GM23338 (cell line): ENCODE measurements at regions not wholly inside any gene's neighbourhood (a gene's known extent, or its start where the extent isn't known, plus 50 kb on each side); places are given as distances from the start of the nearest gene placed in this dataset.

ENCODE experiments used
- ATAC-seq: fragments of 200-7000 bp; cut with Tn5 transposase; 3 replicates; pipeline ENCODE4 v1.9.1; 2020
- DNase-seq: peaks from one replicate; pipeline ENCODE4 v3.0.0-alpha.2; 2015; ENCODE audit warnings: low spot score
- H2AFZ ChIP-seq: fragments of 200-600 bp; sonication (generic); 2 replicates; pipeline ENCODE4 v1.8.0; 2016; ENCODE audit warnings: antibody characterized with exemption, mild to moderate bottlenecking, moderate library complexity
- H3F3A ChIP-seq: fragments of 200-600 bp; sonication (generic); replicated peaks from 2 replicates; pipeline ENCODE4 v1.8.0; 2017; ENCODE audit warnings: antibody characterized with exemption, mixed run types, low read depth
- H3K27ac ChIP-seq: fragments of 200-600 bp; sonication (generic); 2 replicates; pipeline ENCODE4 v1.6.1; 2016; ENCODE audit warnings: low read depth
- H3K27me3 ChIP-seq: fragments of 200-600 bp; sonication (generic); 2 replicates; pipeline ENCODE4 v1.8.0; 2016; ENCODE audit warnings: mild to moderate bottlenecking, mixed run types, moderate library complexity; ENCODE audit not compliant: insufficient read depth
- H3K36me3 ChIP-seq: fragments of 200-600 bp; sonication (generic); 2 replicates; pipeline ENCODE4 v1.8.0; 2016; ENCODE audit warnings: mild to moderate bottlenecking; ENCODE audit not compliant: insufficient read depth
- H3K4me1 ChIP-seq: fragments of 200-600 bp; sonication (generic); 2 replicates; pipeline ENCODE4 v1.8.0; 2016; ENCODE audit warnings: mild to moderate bottlenecking, moderate library complexity; ENCODE audit not compliant: insufficient read depth
- H3K4me2 ChIP-seq: fragments of 200-600 bp; sonication (generic); 2 replicates; pipeline ENCODE4 v1.7.1; 2017; ENCODE audit warnings: mixed run types
- H3K4me3 ChIP-seq: fragments of 200-600 bp; sonication (generic); 2 replicates; pipeline ENCODE4 v1.6.1; 2016; ENCODE audit warnings: mixed run types
- H3K79me2 ChIP-seq: fragments of 200-600 bp; sonication (generic); replicated peaks from 2 replicates; pipeline ENCODE4 v1.8.0; 2017; ENCODE audit warnings: mild to moderate bottlenecking; ENCODE audit not compliant: insufficient read depth
- H3K9me2 ChIP-seq: fragments of 200-600 bp; sonication (generic); 2 replicates; pipeline ENCODE4 v1.8.0; 2017; ENCODE audit not compliant: insufficient read depth
- H4K20me1 ChIP-seq: fragments of 200-600 bp; sonication (generic); replicated peaks from 2 replicates; pipeline ENCODE4 v1.8.0; 2017; ENCODE audit warnings: mild to moderate bottlenecking; ENCODE audit not compliant: insufficient read depth
- H3K27ac Mint-ChIP-seq: 2 replicates; pipeline ENCODE4 v1.8.0; 2020; ENCODE audit warnings: inconsistent platforms, mild to moderate bottlenecking, moderate library complexity, mixed read lengths
- H3K27me3 Mint-ChIP-seq: 3 replicates; pipeline ENCODE4 v1.8.0; 2022; ENCODE audit warnings: low read depth, mild to moderate bottlenecking, moderate library complexity, mixed read lengths, inconsistent platforms; ENCODE audit not compliant: insufficient read depth, poor library complexity
- H3K36me3 Mint-ChIP-seq: 3 replicates; pipeline ENCODE4 v1.8.0; 2021; ENCODE audit warnings: low read depth, mild to moderate bottlenecking, inconsistent platforms, moderate library complexity, mixed read lengths
- H3K4me1 Mint-ChIP-seq: 3 replicates; pipeline ENCODE4 v1.8.0; 2020; ENCODE audit warnings: mild to moderate bottlenecking, inconsistent platforms, mixed read lengths
- H3K4me3 Mint-ChIP-seq: 3 replicates; pipeline ENCODE4 v1.8.0; 2021; ENCODE audit warnings: moderate library complexity, mild to moderate bottlenecking, inconsistent platforms, mixed read lengths
- H3K9me3 Mint-ChIP-seq: 3 replicates; pipeline ENCODE4 v1.8.0; 2020; ENCODE audit warnings: moderate library complexity, mild to moderate bottlenecking, inconsistent platforms, mixed read lengths
- CREB1 ChIP-seq: fragments of 250-450 bp; sonication (Bioruptor Pico); IDR thresholded peaks from 2 replicates; pipeline ENCODE4 v1.5.0; 2020; ENCODE audit warnings: low read depth, mild to moderate bottlenecking, moderate library complexity
- ETS1 ChIP-seq: IDR thresholded peaks from 2 replicates; pipeline ENCODE4 v1.6.1; 2016; ENCODE audit warnings: antibody characterized with exemption
- EZH2 ChIP-seq: fragments of 200-600 bp; sonication (generic); IDR thresholded peaks from one replicate; pipeline ENCODE4 v1.8.0; 2017; ENCODE audit warnings: antibody characterized with exemption, mild to moderate bottlenecking, low read depth; ENCODE audit not compliant: unreplicated experiment
- EZH2phosphoT487 ChIP-seq: fragments of 200-600 bp; sonication (generic); IDR thresholded peaks from one replicate; pipeline ENCODE4 v1.8.1; 2018; ENCODE audit warnings: antibody characterized with exemption; ENCODE audit not compliant: unreplicated experiment
- JUNB ChIP-seq: IDR thresholded peaks from one replicate; pipeline ENCODE4 v1.6.1; 2016; ENCODE audit warnings: antibody characterized with exemption; ENCODE audit not compliant: unreplicated experiment
- NANOG ChIP-seq: IDR thresholded peaks from 2 replicates; pipeline ENCODE4 v1.6.1; 2016; ENCODE audit warnings: antibody characterized with exemption, borderline replicate concordance
- POLR2AphosphoS5 ChIP-seq: IDR thresholded peaks from 2 replicates; pipeline ENCODE4 v1.6.1; 2016; ENCODE audit warnings: antibody characterized with exemption, low read depth
- REST ChIP-seq: IDR thresholded peaks from one replicate; pipeline ENCODE4 v1.6.1; 2018; ENCODE audit warnings: antibody characterized with exemption; ENCODE audit not compliant: unreplicated experiment
- STAT1 ChIP-seq: IDR thresholded peaks from one replicate; pipeline ENCODE4 v1.6.1; 2016; ENCODE audit warnings: antibody characterized with exemption; ENCODE audit not compliant: unreplicated experiment
- ZNF114 ChIP-seq: fragments of 250-450 bp; sonication (Bioruptor Pico); IDR thresholded peaks from 2 replicates; pipeline ENCODE4 v1.5.0; 2020; ENCODE audit warnings: mild to moderate bottlenecking, moderate library complexity
- ZNF331 ChIP-seq: fragments of 250-450 bp; sonication (Bioruptor Pico); IDR thresholded peaks from 2 replicates; pipeline ENCODE4 v1.5.0; 2020; ENCODE audit warnings: low read depth, mild to moderate bottlenecking, moderate library complexity
- TF ChIP-seq, protein P1 (sequence below), 2 experiments: fragments of 200-600 bp in 1 of 2; sonication (generic) in 1 of 2; conservative IDR thresholded peaks; 2 replicates each; pipeline versions ENCODE4 v1.5.1 to v1.6.1; 2016 to 2017; ENCODE audit warnings: antibody characterized with exemption in 2 of 2, low read depth in 2 of 2, mild to moderate bottlenecking in 2 of 2, moderate library complexity in 1 of 2
- TF ChIP-seq, protein P2 (sequence below): fragments of 250-450 bp; sonication (Bioruptor Pico); IDR thresholded peaks from 2 replicates; pipeline ENCODE4 v1.5.0; 2020; ENCODE audit warnings: mild to moderate bottlenecking, moderate library complexity

GRCh38 chr12:105724641-105725040 is 394.1 kb downstream of the C12orf75 start:
- DNase-seq (no peak), ATAC-seq (no peak)
- peaks cover 15% of the 10 kb centered on the region; the same call in 2 of the 3 replicates for H3K4me1 Mint-ChIP-seq
- H3K79me2 ChIP-seq, result no peaks in the 10 kb centered on the region
- H3K36me3 ChIP-seq, result no peaks in the 10 kb centered on the region
- H3K9me2 ChIP-seq, result no peaks in the 10 kb centered on the region
- no peak overlapping the region for H3K4me2 ChIP-seq
- H3K9me3 Mint-ChIP-seq, result no peaks in the 10 kb centered on the region; the same call in 2 of the 3 replicates
- H3K27ac ChIP-seq, result no peak overlapping the region
- no peak overlapping the region for H3K4me3 Mint-ChIP-seq
- TF ChIP-seq ZNF114 (no peak), STAT1 (no peak), REST (no peak), POLR2AphosphoS5 (no peak), ETS1 (no peak), EZH2 (no peak), NANOG (no peak), CREB1 (CRISPR knock-in tag) (no peak), EZH2phosphoT487 (no peak), JUNB (no peak), ZNF331 (CRISPR knock-in tag) (no peak)
- TF ChIP-seq, protein P1, sequence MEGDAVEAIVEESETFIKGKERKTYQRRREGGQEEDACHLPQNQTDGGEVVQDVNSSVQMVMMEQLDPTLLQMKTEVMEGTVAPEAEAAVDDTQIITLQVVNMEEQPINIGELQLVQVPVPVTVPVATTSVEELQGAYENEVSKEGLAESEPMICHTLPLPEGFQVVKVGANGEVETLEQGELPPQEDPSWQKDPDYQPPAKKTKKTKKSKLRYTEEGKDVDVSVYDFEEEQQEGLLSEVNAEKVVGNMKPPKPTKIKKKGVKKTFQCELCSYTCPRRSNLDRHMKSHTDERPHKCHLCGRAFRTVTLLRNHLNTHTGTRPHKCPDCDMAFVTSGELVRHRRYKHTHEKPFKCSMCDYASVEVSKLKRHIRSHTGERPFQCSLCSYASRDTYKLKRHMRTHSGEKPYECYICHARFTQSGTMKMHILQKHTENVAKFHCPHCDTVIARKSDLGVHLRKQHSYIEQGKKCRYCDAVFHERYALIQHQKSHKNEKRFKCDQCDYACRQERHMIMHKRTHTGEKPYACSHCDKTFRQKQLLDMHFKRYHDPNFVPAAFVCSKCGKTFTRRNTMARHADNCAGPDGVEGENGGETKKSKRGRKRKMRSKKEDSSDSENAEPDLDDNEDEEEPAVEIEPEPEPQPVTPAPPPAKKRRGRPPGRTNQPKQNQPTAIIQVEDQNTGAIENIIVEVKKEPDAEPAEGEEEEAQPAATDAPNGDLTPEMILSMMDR (conservative IDR thresholded peaks at IDR 0.05; ENCODE audit: low read depth in 2 of 2), result no peak
- TF ChIP-seq, protein P2, sequence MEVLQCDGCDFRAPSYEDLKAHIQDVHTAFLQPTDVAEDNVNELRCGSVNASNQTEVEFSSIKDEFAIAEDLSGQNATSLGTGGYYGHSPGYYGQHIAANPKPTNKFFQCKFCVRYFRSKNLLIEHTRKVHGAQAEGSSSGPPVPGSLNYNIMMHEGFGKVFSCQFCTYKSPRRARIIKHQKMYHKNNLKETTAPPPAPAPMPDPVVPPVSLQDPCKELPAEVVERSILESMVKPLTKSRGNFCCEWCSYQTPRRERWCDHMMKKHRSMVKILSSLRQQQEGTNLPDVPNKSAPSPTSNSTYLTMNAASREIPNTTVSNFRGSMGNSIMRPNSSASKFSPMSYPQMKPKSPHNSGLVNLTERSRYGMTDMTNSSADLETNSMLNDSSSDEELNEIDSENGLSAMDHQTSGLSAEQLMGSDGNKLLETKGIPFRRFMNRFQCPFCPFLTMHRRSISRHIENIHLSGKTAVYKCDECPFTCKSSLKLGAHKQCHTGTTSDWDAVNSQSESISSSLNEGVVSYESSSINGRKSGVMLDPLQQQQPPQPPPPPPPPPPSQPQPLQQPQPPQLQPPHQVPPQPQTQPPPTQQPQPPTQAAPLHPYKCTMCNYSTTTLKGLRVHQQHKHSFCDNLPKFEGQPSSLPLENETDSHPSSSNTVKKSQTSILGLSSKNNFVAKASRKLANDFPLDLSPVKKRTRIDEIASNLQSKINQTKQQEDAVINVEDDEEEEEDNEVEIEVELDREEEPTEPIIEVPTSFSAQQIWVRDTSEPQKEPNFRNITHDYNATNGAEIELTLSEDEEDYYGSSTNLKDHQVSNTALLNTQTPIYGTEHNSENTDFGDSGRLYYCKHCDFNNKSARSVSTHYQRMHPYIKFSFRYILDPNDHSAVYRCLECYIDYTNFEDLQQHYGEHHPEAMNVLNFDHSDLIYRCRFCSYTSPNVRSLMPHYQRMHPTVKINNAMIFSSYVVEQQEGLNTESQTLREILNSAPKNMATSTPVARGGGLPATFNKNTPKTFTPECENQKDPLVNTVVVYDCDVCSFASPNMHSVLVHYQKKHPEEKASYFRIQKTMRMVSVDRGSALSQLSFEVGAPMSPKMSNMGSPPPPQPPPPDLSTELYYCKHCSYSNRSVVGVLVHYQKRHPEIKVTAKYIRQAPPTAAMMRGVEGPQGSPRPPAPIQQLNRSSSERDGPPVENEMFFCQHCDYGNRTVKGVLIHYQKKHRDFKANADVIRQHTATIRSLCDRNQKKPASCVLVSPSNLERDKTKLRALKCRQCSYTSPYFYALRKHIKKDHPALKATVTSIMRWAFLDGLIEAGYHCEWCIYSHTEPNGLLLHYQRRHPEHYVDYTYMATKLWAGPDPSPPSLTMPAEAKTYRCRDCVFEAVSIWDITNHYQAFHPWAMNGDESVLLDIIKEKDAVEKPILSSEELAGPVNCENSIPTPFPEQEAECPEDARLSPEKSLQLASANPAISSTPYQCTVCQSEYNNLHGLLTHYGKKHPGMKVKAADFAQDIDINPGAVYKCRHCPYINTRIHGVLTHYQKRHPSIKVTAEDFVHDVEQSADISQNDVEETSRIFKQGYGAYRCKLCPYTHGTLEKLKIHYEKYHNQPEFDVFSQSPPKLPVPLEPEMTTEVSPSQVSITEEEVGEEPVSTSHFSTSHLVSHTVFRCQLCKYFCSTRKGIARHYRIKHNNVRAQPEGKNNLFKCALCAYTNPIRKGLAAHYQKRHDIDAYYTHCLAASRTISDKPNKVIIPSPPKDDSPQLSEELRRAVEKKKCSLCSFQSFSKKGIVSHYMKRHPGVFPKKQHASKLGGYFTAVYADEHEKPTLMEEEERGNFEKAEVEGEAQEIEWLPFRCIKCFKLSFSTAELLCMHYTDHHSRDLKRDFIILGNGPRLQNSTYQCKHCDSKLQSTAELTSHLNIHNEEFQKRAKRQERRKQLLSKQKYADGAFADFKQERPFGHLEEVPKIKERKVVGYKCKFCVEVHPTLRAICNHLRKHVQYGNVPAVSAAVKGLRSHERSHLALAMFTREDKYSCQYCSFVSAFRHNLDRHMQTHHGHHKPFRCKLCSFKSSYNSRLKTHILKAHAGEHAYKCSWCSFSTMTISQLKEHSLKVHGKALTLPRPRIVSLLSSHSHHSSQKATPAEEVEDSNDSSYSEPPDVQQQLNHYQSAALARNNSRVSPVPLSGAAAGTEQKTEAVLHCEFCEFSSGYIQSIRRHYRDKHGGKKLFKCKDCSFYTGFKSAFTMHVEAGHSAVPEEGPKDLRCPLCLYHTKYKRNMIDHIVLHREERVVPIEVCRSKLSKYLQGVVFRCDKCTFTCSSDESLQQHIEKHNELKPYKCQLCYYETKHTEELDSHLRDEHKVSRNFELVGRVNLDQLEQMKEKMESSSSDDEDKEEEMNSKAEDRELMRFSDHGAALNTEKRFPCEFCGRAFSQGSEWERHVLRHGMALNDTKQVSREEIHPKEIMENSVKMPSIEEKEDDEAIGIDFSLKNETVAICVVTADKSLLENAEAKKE (CRISPR knock-in tag), result no peak
- no peak overlapping the region for H2AFZ ChIP-seq
- H4K20me1 ChIP-seq, result no peaks in the 10 kb centered on the region
- H3K36me3 Mint-ChIP-seq, result no peaks in the 10 kb centered on the region
- H3K4me1 ChIP-seq, result no peaks in the 10 kb centered on the region
- no peak overlapping the region for H3K4me3 ChIP-seq
- H3F3A ChIP-seq, result no peaks in the 10 kb centered on the region
- H3K27ac Mint-ChIP-seq, result no peak overlapping the region
- H3K27me3 Mint-ChIP-seq, result no peaks in the 10 kb centered on the region
- H3K27me3 ChIP-seq, result no peaks in the 10 kb centered on the region
